ENCODE measurements at regions not wholly inside any gene's neighbourhood (a gene's known extent, or its start where the extent isn't known, plus 50 kb on each side); places are given as distances from the start of the nearest gene placed in this dataset.

DNA sequence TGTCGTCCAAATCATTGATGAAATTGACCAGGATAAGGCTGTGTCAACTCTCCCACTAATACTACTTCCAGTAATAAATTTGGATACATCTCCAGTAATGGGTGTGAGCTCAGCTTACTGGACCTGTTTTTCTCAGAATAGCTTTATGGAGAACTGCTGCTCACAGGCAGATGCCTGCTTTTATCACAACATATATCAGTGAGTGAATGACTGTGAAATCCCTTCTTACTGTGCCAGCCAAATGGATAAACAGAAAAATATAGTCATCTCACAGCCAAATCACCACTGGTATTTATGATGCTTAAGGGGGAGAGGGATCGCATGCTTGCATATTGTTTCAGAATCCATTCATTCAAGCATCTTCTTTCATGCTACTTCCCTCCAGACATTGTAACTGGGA is 148.4 kb upstream of the PAPPA start:
- 59 to 79% methylated on average over 2 of the region's 2 CpGs for WGBS, 2 donors
- TF ChIP-seq EP300 (IDR thresholded peaks at IDR 0.05) (no peak), POLR2A (IDR thresholded peaks at IDR 0.05) (no peak)
- TF ChIP-seq, protein P1, sequence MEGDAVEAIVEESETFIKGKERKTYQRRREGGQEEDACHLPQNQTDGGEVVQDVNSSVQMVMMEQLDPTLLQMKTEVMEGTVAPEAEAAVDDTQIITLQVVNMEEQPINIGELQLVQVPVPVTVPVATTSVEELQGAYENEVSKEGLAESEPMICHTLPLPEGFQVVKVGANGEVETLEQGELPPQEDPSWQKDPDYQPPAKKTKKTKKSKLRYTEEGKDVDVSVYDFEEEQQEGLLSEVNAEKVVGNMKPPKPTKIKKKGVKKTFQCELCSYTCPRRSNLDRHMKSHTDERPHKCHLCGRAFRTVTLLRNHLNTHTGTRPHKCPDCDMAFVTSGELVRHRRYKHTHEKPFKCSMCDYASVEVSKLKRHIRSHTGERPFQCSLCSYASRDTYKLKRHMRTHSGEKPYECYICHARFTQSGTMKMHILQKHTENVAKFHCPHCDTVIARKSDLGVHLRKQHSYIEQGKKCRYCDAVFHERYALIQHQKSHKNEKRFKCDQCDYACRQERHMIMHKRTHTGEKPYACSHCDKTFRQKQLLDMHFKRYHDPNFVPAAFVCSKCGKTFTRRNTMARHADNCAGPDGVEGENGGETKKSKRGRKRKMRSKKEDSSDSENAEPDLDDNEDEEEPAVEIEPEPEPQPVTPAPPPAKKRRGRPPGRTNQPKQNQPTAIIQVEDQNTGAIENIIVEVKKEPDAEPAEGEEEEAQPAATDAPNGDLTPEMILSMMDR (IDR thresholded peaks at IDR 0.05) = no peak
- H3K36me3 ChIP-seq = no peaks in the 10 kb centered on the region
- H3K27me3 ChIP-seq = no peaks in the 10 kb centered on the region
- no peak overlapping the region for H3K27ac ChIP-seq
- no peaks in the 10 kb centered on the region for H3K9me3 ChIP-seq
- no peaks in the 10 kb centered on the region for H3K4me1 ChIP-seq
- no peak overlapping the region for H3K4me3 ChIP-seq
- no peak for DNase-seq (ENCODE audit: low spot score in 2 of 2)

DNA sequence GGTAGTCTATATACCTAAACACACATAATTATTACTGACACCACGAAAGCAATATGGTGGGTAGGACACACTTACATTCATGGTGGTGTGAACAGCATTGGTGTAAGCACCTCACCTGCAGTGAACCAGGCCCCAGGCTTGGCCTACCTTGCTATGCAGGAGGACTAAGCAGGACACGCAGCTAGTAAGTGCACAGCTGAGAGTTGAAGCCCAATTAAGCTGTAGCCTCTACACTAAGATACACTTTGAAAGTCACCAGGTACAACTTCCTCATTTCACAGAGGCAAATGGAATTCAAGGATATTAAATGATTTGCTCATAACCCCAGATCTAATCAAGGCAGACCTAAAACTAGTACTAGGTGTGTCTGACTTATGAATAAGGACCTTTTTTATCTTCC is 145.8 kb upstream of the PAPPA start:
- TF ChIP-seq EP300 (IDR thresholded peaks at IDR 0.05) (no peak), POLR2A (IDR thresholded peaks at IDR 0.05) (no peak)
- TF ChIP-seq, protein P1 (IDR thresholded peaks at IDR 0.05) = no peak
- no peak overlapping the region for H3K27ac ChIP-seq
- 87 to 97% methylated on average over 2 of the region's 2 CpGs for WGBS, 2 donors
- no peaks in the 10 kb centered on the region for H3K4me1 ChIP-seq
- no peaks in the 10 kb centered on the region for H3K9me3 ChIP-seq
- no peak for DNase-seq (ENCODE audit: low spot score in 2 of 2)
- H3K27me3 ChIP-seq = no peaks in the 10 kb centered on the region
- no peak overlapping the region for H3K4me3 ChIP-seq
- no peaks in the 10 kb centered on the region for H3K36me3 ChIP-seq

DNA sequence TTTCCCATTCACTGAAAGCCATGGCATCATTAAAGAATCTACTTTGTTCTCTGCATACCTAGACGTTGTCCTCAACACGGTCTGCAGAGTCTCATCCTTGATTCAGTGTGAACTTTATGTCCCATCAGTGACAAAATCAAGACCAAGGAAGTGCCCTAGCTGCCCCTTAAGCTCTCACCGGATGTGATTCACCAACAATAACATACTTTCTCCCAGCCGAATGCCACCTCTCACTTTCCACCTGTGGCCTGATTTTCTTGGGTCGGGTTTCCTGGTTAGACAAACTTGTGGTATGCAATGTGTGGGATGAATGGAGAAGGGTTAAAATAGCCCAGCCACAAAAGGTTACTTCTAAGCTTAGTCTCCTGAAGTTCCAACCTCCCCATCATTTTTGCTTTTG is 145.3 kb upstream of the PAPPA start:
- no peaks in the 10 kb centered on the region for H3K4me1 ChIP-seq
- 73 to 74% methylated on average over 5 of the region's 5 CpGs for WGBS, 2 donors

DNA sequence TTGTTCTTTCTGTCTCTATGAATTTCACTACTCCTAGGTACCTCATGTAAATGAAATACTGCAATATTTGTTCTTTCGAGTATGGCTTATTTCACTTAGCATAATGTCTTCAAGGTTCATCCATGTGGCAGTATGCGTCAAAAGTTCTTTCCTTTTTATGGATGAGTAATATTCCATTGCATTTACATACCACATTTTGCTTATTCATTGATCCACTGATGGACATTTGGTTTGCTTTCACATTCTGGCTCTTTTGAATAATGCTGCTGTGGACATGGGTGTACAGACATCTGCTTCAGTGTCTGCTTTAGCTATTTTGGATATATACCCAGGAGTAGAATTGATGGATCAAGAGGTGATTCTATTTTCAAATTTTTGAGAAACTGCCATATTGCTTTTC is 144.2 kb upstream of the PAPPA start:
- H3K4me1 ChIP-seq = no peaks in the 10 kb centered on the region
- no peak overlapping the region for H3K27ac ChIP-seq
- WGBS, 2 donors = 95 to 97% methylated on average over 2 of the region's 2 CpGs
- no peaks in the 10 kb centered on the region for H3K36me3 ChIP-seq
- TF ChIP-seq, protein P1 (IDR thresholded peaks at IDR 0.05) = no peak
- TF ChIP-seq POLR2A (IDR thresholded peaks at IDR 0.05) (no peak), EP300 (IDR thresholded peaks at IDR 0.05) (no peak)
- H3K4me3 ChIP-seq = no peak overlapping the region
- H3K9me3 ChIP-seq = no peaks in the 10 kb centered on the region
- H3K27me3 ChIP-seq = no peaks in the 10 kb centered on the region
- no peak for DNase-seq (ENCODE audit: low spot score in 2 of 2)

More for the DNA sequence above, 145.3 kb upstream of the PAPPA start:
- TF ChIP-seq, protein P1 (IDR thresholded peaks at IDR 0.05) = no peak
- no peak for TF ChIP-seq EP300 (IDR thresholded peaks at IDR 0.05)
- TF ChIP-seq POLR2A (IDR thresholded peaks at IDR 0.05) = no peak
- Histone ChIP-seq H3K9me3 (no peaks in the 10 kb centered on the region), H3K27ac (no peak overlapping the region), H3K36me3 (no peaks in the 10 kb centered on the region), H3K4me3 (no peak overlapping the region), H3K27me3 (no peaks in the 10 kb centered on the region)
- DNase-seq (ENCODE audit: low spot score in 2 of 2) = no peak

DNA sequence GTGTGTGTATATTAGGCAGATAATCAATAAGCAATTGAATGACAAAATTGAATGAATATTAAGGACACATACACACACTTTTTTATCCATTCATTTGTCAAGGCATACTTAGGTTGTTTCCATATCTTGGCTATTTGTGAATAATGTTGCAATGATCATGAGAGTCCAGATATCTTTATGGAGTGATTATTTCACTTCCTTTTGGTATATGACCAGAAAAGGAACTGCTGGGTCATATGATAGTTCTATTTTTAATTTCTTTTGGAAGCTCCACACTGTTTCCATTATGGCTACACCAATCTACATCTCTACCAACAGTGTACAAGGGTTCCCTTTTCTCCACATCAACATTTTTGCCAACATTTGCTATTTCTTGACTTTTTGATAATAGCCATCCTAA is 137.7 kb upstream of the PAPPA start:
- no peak overlapping the region for H3K4me3 ChIP-seq
- H3K36me3 ChIP-seq = no peaks in the 10 kb centered on the region
- no peaks in the 10 kb centered on the region for H3K4me1 ChIP-seq
- no peak overlapping the region for H3K27ac ChIP-seq
- DNase-seq (ENCODE audit: low spot score in 2 of 2) = no peak
- TF ChIP-seq, protein P1 (IDR thresholded peaks at IDR 0.05) = no peak
- no peak for TF ChIP-seq EP300 (IDR thresholded peaks at IDR 0.05)
- no peak for TF ChIP-seq POLR2A (IDR thresholded peaks at IDR 0.05)
- no peaks in the 10 kb centered on the region for H3K27me3 ChIP-seq
- no peaks in the 10 kb centered on the region for H3K9me3 ChIP-seq

All from tibial nerve (tissue), 4 donors.